Cardiac fibroblast (primary cell): ENCODE measurements at regions not wholly inside any gene's neighbourhood (a gene's known extent, or its start where the extent isn't known, plus 50 kb on each side); places are given as distances from the start of the nearest gene placed in this dataset.

Source experiments
- DNase-seq, 2 donors: peaks; one replicate each; pipeline versions ENCODE4 v3.0.0 to v3.0.0-alpha.2; 2010; ENCODE audit warnings: low read depth in 2 of 2
- H3K4me3 ChIP-seq, 2 donors: replicated peaks in 1 of 2; 1 replicate in 1 of 2; 2 replicates in 1 of 2; pipeline ENCODE4 v1.5.1; 2011; ENCODE audit warnings: low read depth in 2 of 2, low read length in 2 of 2, mild to moderate bottlenecking in 2 of 2, moderate library complexity in 1 of 2
- TF ChIP-seq, protein P1 (sequence below): IDR thresholded peaks from one replicate; pipeline ENCODE4 v1.5.1; 2011; ENCODE audit warnings: low read depth, mild to moderate bottlenecking, low read length, inconsistent platforms

DNA sequence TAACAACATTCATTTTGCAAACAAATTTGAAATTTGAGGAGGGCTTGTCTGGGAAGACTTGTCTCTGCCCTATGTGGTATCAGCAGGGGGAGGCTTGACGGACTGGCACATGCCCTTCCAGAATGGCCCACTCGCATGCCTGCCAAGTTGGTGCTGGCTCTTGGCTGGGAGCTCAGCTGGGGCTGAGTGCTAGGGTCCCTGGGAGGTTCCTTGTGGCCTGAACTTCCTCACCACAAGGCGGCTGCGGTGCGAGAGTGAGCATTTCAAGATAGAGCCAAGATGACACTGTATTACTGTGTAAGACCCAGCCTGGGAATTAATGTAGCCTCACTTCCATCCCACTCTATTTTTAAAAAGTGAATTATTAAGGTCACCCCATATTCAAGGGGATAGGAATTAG, 271.6 kb upstream of the PLEKHG7 start:
- no peak overlapping the region for H3K4me3 ChIP-seq
- TF ChIP-seq, protein P1, sequence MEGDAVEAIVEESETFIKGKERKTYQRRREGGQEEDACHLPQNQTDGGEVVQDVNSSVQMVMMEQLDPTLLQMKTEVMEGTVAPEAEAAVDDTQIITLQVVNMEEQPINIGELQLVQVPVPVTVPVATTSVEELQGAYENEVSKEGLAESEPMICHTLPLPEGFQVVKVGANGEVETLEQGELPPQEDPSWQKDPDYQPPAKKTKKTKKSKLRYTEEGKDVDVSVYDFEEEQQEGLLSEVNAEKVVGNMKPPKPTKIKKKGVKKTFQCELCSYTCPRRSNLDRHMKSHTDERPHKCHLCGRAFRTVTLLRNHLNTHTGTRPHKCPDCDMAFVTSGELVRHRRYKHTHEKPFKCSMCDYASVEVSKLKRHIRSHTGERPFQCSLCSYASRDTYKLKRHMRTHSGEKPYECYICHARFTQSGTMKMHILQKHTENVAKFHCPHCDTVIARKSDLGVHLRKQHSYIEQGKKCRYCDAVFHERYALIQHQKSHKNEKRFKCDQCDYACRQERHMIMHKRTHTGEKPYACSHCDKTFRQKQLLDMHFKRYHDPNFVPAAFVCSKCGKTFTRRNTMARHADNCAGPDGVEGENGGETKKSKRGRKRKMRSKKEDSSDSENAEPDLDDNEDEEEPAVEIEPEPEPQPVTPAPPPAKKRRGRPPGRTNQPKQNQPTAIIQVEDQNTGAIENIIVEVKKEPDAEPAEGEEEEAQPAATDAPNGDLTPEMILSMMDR: no peak
- DNase-seq: no peak

DNA sequence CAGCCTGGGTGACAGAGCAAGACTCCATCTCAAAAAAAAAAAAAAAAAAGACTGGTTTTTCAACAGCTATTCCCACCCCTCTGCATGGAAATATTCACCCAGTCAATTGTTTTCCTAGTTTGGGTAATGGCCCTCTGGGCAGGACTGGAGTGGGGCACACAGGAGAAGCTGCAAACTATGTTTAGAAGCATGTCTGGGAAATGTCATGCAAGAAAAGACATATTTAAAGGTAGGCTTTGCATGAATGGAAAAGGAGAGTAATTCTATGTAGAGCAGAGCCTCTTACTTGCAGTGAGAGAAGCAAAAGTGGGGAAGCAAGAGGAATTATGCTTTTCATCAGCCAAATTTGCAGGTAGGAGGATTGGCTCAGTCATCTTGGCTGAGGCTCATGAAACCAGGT, 276.5 kb upstream of the PLEKHG7 start:
- no peak overlapping the region for H3K4me3 ChIP-seq
- TF ChIP-seq, protein P1: no peak
- no peak for DNase-seq

DNA sequence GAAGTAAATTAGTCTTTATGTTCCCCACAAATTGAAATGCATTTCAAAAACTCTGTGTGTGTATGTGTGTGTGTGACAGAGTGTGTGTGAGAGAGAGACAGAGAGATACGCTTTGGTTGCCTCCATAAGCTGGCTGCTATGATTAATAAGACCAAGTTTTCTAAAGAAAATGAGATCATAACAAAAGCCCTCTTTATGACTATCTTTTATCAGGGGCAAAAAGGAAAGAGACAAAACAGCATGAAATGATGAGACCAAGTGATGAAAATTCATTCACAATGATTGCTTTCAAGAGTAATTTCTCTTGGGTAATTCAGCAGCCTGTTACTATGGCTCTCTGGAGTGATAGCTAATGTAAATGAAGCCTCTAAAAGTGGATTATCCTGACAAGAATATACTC, 277.6 kb upstream of the PLEKHG7 start:
- TF ChIP-seq, protein P1: no peak
- no peak for DNase-seq
- no peak overlapping the region for H3K4me3 ChIP-seq

DNA sequence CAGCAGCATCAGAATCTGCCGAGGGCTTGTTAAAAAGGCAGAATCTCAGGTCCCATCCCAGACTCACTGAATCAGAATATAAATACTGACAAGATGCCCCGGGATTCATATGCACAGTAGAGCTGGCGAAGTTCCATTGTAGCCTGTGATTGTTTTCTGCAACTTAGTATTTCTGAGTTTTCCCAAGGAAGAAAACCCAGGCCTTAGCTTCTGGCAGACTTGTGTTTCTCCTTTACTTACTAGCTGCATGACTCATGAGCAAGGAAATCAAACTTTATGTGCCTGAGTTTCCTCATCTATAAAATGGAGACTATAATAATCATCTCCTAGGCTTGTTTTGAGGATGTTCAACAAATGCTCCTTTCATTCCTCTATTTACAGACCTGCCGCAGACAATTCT, 278.5 kb upstream of the PLEKHG7 start:
- no peak overlapping the region for H3K4me3 ChIP-seq
- TF ChIP-seq, protein P1: no peak
- DNase-seq: peak; percentile 48 to 73

DNA sequence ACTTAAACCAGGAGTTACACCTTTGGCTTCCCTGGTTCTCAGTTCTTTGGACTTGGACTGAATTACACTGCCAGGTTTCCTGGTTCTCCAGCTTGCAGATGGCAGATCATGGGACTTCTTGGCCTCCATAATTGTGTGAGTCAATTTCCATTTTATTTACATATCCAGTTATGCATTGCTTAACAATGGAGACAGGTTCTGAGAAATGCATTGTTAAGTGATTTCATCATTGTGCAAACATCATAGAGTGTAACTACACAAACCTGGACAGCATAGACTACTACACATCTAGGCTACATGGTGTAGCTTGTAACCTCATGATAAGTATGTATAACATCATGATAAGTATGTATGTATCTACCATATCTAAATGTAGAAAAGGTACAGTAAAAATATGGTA, 276.1 kb upstream of the BTG1 start:
- TF ChIP-seq, protein P1: no peak
- H3K4me3 ChIP-seq: no peak overlapping the region

DNA sequence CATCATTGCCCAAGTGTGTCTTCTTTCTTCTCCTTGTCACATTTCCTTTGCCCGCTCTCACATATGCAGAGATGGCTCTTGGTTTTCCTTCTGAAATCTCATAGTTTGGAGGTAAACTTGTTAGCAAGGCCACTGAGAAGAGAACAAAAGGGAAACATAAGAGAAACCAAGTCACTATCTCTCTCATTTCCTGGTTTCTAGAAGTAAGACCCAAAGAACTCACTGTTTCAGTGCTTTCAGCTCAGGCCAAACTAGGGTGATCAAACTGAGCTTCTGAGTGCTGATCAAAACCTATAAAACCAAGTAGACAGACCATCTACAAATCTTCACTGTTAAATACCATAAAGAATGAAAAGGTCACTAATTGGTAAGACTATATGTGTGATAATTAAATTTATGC, 275.4 kb upstream of the BTG1 start:
- TF ChIP-seq, protein P1: no peak
- no peak overlapping the region for H3K4me3 ChIP-seq
- no peak for DNase-seq

More for the DNA sequence above, 276.1 kb upstream of the BTG1 start:
- DNase-seq: peak; percentile 31 to 91

DNA sequence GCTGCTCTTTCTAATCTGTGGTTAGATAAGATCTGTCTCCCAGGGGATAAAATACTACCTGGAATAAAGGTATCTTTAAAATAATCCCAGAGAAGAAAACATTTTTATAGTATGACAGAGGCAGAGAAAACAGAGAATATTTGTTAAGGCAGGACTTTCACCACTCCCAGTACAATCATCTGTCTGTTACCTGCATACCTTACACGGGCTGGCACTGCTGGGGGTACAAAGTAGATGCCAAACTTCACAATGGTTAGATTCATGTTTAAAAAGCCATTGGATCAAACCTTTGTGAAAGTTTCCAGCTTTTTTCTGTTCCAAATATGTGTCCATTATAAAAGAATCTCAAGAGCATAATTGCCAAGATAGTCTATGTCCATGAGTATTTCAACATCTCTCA, 273.6 kb upstream of the BTG1 start:
- H3K4me3 ChIP-seq: no peak overlapping the region
- DNase-seq: no peak
- TF ChIP-seq, protein P1: no peak
